A549 (cell line): ENCODE measurements at regions not wholly inside any gene's neighbourhood (a gene's known extent, or its start where the extent isn't known, plus 50 kb on each side); places are given as distances from the start of the nearest gene placed in this dataset.
A peak's percentile ranks its signal among the peaks of the same experiment; 100 is the strongest.

Experiments
- ATAC-seq, 2 experiments: fragments of 200-7000 bp in 1 of 2; fragments of >200 bp in 1 of 2; cut with Nextera tagmentation in 1 of 2; cut with Tn5 transposase in 1 of 2; 3 replicates each; pipeline versions ENCODE4 v1.8.0 to v1.9.1; 2018 to 2020; ENCODE audit warnings: mild to moderate bottlenecking in 1 of 2, moderate library complexity in 1 of 2
- CTCF ChIA-PET: fragments of 300-600 bp; sonication (Branson Sonifier 250); formaldehyde crosslinking; extraction: SDS; loops from one replicate; lab custom pipeline; 2021; ENCODE audit warnings: antibody characterized with exemption, inconsistent platforms; lab: Yijun Ruan, JAX
- POLR2A ChIA-PET: fragments of 350-600 bp; formaldehyde crosslinking; extraction: SDS; loops from one replicate; lab custom pipeline; 2021; ENCODE audit warnings: antibody characterized with exemption, inconsistent platforms; lab: Yijun Ruan, JAX
- DNase-seq, 2 experiments: peaks; one replicate each; pipeline versions ENCODE4 v3.0.0 to v3.0.0-alpha.2; 2011 to 2016; ENCODE audit warnings: low read depth in 1 of 2, low spot score in 1 of 2
- FAIRE-seq: peaks from 2 replicates; lab custom pipeline; 2011; peaks lifted over from hg19 to GRCh38; lab: Jason Lieb, UNC
- H3K27ac ChIP-seq, 2 experiments: fragments of >200 bp; sonication (Bioruptor Twin); formaldehyde crosslinking; 3 replicates each; pipeline ENCODE4 v1.5.1; 2016 to 2017
- H3K4me1 ChIP-seq: fragments of >200 bp; sonication (Bioruptor Twin); formaldehyde crosslinking; 3 replicates; pipeline ENCODE4 v1.6.1; 2016
- H3K4me2 ChIP-seq: fragments of >200 bp; sonication (Bioruptor Twin); formaldehyde crosslinking; 3 replicates; pipeline ENCODE4 v1.6.1; 2016
- H3K4me3 ChIP-seq: fragments of >200 bp; sonication (Bioruptor Twin); formaldehyde crosslinking; 3 replicates; pipeline ENCODE4 v1.5.1; 2016
- H3K9me3 ChIP-seq: fragments of >200 bp; sonication (Bioruptor Twin); formaldehyde crosslinking; 3 replicates; pipeline ENCODE4 v1.6.1; 2016
- BHLHE40 ChIP-seq: IDR thresholded peaks from 2 replicates; pipeline ENCODE4 v1.6.1; 2012; ENCODE audit warnings: low read depth, low read length, inconsistent platforms
- CEBPB ChIP-seq, 2 experiments: fragments of >200 bp in 1 of 2; sonication (Bioruptor Twin) in 1 of 2; formaldehyde crosslinking in 1 of 2; IDR thresholded peaks; 2 replicates each; pipeline ENCODE4 v1.6.1; 2012 to 2016
- CHD2 ChIP-seq: fragments of 150-350 bp; IDR thresholded peaks from 2 replicates; pipeline ENCODE4 v1.6.1; 2014; ENCODE audit warnings: low read length; ENCODE audit not compliant: partially characterized antibody
- CTCF ChIP-seq: fragments of >200 bp; sonication (Bioruptor Twin); formaldehyde crosslinking; IDR thresholded peaks from 3 replicates; pipeline ENCODE4 v1.5.1; 2016
- FOSB ChIP-seq: fragments of 250-450 bp; sonication (Bioruptor Pico); IDR thresholded peaks from 2 replicates; pipeline ENCODE4 v1.5.0; 2020; ENCODE audit warnings: mild to moderate bottlenecking, moderate library complexity
- GATA3 ChIP-seq: IDR thresholded peaks from 2 replicates; pipeline ENCODE4 v1.6.1; 2012; ENCODE audit warnings: borderline replicate concordance
- HEYL ChIP-seq: fragments of 250-450 bp; sonication (Bioruptor Pico); IDR thresholded peaks from 2 replicates; pipeline ENCODE4 v1.8.0; 2021; ENCODE audit warnings: mild to moderate bottlenecking, moderate library complexity
- JUNB ChIP-seq: fragments of >200 bp; sonication (Bioruptor Twin); formaldehyde crosslinking; IDR thresholded peaks from 2 replicates; pipeline ENCODE4 v1.6.1; 2016
- KDM1A ChIP-seq: fragments of 200-600 bp; sonication (generic); IDR thresholded peaks from 2 replicates; pipeline ENCODE4 v1.6.1; 2016; ENCODE audit warnings: low read depth, mild to moderate bottlenecking
- MAFK ChIP-seq: fragments of 450-650 bp; IDR thresholded peaks from 2 replicates; pipeline ENCODE4 v1.6.1; 2014; ENCODE audit not compliant: partially characterized antibody
- MAX ChIP-seq: IDR thresholded peaks from 2 replicates; pipeline ENCODE4 v1.6.1; 2012
- MAZ ChIP-seq: fragments of 150-350 bp; IDR thresholded peaks from 2 replicates; pipeline ENCODE4 v1.6.1; 2014; ENCODE audit warnings: antibody characterized with exemption, low read depth, low read length, borderline replicate concordance
- PHF8 ChIP-seq: fragments of 200-600 bp; sonication (generic); IDR thresholded peaks from 2 replicates; pipeline ENCODE4 v1.6.1; 2016; ENCODE audit warnings: low read depth, mild to moderate bottlenecking, antibody characterized with exemption, moderate library complexity, borderline replicate concordance
- POLR2A ChIP-seq: IDR thresholded peaks from 2 replicates; pipeline ENCODE4 v1.6.1; 2012; ENCODE audit warnings: mild to moderate bottlenecking, low read length
- POLR2AphosphoS2 ChIP-seq: conservative IDR thresholded peaks from 2 replicates; pipeline ENCODE4 v1.6.1; 2012; ENCODE audit warnings: low read length, improper control_type of control experiment, inconsistent platforms
- RAD21 ChIP-seq, 2 experiments: fragments of >200 bp in 1 of 2; sonication (Bioruptor Twin) in 1 of 2; formaldehyde crosslinking in 1 of 2; IDR thresholded peaks in 1 of 2; conservative IDR thresholded peaks in 1 of 2; 2 replicates in 1 of 2; 3 replicates in 1 of 2; pipeline ENCODE4 v1.6.1; 2012 to 2018; ENCODE audit warnings: inconsistent platforms in 1 of 2
- RFX5 ChIP-seq: fragments of 450-650 bp; IDR thresholded peaks from 2 replicates; pipeline ENCODE4 v1.7.1; 2014; ENCODE audit warnings: antibody characterized with exemption, mild to moderate bottlenecking, moderate library complexity
- SREBF2 ChIP-seq: fragments of 450-650 bp; IDR thresholded peaks from 2 replicates; pipeline ENCODE4 v1.6.1; 2014; ENCODE audit warnings: mild to moderate bottlenecking, moderate library complexity
- TP53 ChIP-seq: fragments of 250-450 bp; sonication (Bioruptor Pico); IDR thresholded peaks from 2 replicates; pipeline ENCODE4 v1.5.0; 2021; ENCODE audit warnings: mild to moderate bottlenecking, moderate library complexity
- ZC3H11A ChIP-seq: fragments of 450-650 bp; IDR thresholded peaks from 2 replicates; pipeline ENCODE4 v1.6.1; 2014; ENCODE audit warnings: antibody characterized with exemption, mild to moderate bottlenecking
- ZNF302 ChIP-seq: fragments of 250-450 bp; sonication (Bioruptor Pico); IDR thresholded peaks from 2 replicates; pipeline ENCODE4 v1.9.0; 2021; ENCODE audit warnings: inconsistent platforms, mild to moderate bottlenecking, moderate library complexity
- ZSCAN20 ChIP-seq: fragments of 250-450 bp; sonication (Bioruptor Pico); IDR thresholded peaks from 2 replicates; pipeline ENCODE4 v1.8.0; 2022; ENCODE audit warnings: mild to moderate bottlenecking, moderate library complexity
- WGBS: methylation state at CpG from one replicate; pipeline ENCODE4 v1.1.6; 2017; ENCODE audit errors: missing lambda C conversion rate; 5-methylcytosine and 5-hydroxymethylcytosine counted together
- TF ChIP-seq, protein P1 (sequence below): fragments of 250-450 bp; sonication (Bioruptor Pico); IDR thresholded peaks from 2 replicates; pipeline ENCODE4 v1.5.0; 2021; ENCODE audit warnings: mild to moderate bottlenecking, moderate library complexity, borderline replicate concordance
- TF ChIP-seq, protein P2 (sequence below): fragments of 150-350 bp; IDR thresholded peaks from 2 replicates; pipeline ENCODE4 v1.6.1; 2014; ENCODE audit warnings: low read depth, mild to moderate bottlenecking, low read length
- TF ChIP-seq, protein P3 (sequence below): fragments of >200 bp; sonication (Bioruptor Twin); formaldehyde crosslinking; IDR thresholded peaks from 3 replicates; pipeline ENCODE4 v1.6.1; 2016

- CTCF ChIA-PET: no interaction called here
These were observed 409.2 kb upstream of the MYT1L start for GRCh38 chr2:2740238-2740775.

DNA sequence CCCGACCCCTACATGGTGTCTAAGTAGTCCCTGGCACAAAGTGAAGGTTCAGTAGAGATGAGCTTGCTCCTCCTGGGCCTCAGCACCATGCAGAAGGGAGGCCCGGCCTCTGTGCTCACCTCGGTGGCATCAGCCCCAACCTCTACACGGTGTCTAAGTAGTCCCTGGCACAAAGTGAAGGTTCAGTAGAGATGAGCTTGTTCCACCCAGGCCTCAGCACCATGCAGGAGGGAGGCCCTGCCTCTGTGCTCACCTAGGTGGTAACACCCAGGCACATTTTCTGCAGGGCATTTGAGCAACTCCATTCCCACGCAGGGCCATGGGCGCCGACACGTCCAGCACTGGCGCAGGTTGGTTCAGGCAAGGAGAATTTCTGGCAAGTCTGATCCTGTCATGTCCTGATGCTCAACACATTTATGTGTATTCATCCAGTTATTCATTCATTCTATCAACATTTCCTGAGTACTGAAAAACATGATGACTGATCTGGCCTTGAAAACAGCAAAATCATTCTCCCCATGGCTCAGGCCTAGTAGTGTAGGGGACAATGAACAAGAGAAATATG, 408.2 kb upstream of the MYT1L start:
- H3K4me1 ChIP-seq: no peaks in the 10 kb centered on the region

More at GRCh38 chr2:2740238-2740775, 409.2 kb upstream of the MYT1L start:
- Histone ChIP-seq H3K4me2 (no peak overlapping the region), H3K4me1 (no peaks in the 10 kb centered on the region), H3K4me3 (no peak overlapping the region), H3K27ac (no peak overlapping the region), H3K9me3 (no peaks in the 10 kb centered on the region)
- no peak for TF ChIP-seq ZNF302 (CRISPR knock-in tag)
- TF ChIP-seq SREBF2: no peak
- no peak for TF ChIP-seq CEBPB (IDR thresholded peaks at IDR 0.05)
- TF ChIP-seq ZSCAN20 (CRISPR knock-in tag): no peak
- no peak for TF ChIP-seq GATA3
- TF ChIP-seq RFX5: no peak
- TF ChIP-seq, protein P1, sequence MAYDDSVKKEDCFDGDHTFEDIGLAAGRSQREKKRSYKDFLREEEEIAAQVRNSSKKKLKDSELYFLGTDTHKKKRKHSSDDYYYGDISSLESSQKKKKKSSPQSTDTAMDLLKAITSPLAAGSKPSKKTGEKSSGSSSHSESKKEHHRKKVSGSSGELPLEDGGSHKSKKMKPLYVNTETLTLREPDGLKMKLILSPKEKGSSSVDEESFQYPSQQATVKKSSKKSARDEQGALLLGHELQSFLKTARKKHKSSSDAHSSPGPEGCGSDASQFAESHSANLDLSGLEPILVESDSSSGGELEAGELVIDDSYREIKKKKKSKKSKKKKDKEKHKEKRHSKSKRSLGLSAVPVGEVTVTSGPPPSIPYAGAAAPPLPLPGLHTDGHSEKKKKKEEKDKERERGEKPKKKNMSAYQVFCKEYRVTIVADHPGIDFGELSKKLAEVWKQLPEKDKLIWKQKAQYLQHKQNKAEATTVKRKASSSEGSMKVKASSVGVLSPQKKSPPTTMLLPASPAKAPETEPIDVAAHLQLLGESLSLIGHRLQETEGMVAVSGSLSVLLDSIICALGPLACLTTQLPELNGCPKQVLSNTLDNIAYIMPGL (CRISPR knock-in tag): no peak
- no peak for TF ChIP-seq JUNB
- TF ChIP-seq MAZ: no peak
- no peak for TF ChIP-seq CTCF
- no peak for TF ChIP-seq HEYL (CRISPR knock-in tag)
- no peak for TF ChIP-seq TP53 (CRISPR knock-in tag)
- no peak for TF ChIP-seq MAFK
- no peak for TF ChIP-seq KDM1A
- TF ChIP-seq FOSB: no peak
- no peak for TF ChIP-seq PHF8
- TF ChIP-seq RAD21 (conservative IDR thresholded peaks at IDR 0.05 in 1 of 2, IDR thresholded peaks at IDR 0.05 in 1 of 2): no peak
- TF ChIP-seq POLR2AphosphoS2: no peak
- no peak for TF ChIP-seq MAX
- DNase-seq (no peak), ATAC-seq (no peak), FAIRE-seq (no peak)
- POLR2A ChIA-PET: no interaction called here
- WGBS: 0% methylated on average over 1 of the region's 1 CpG

More for the DNA sequence above, 408.2 kb upstream of the MYT1L start:
- H3K27ac ChIP-seq: no peak overlapping the region
- no peak for DNase-seq
- no peak overlapping the region for H3K4me2 ChIP-seq
- H3K9me3 ChIP-seq: no peaks in the 10 kb centered on the region
- no peak for FAIRE-seq
- CTCF ChIA-PET: no interaction called here
- POLR2A ChIA-PET: no interaction called here
- H3K4me3 ChIP-seq: no peak overlapping the region
- 9% methylated on average over 9 of the region's 9 CpGs for WGBS
- peak in 1 of 2 experiments; percentile 18; a peak in 2 of 6 replicates for ATAC-seq
- TF ChIP-seq JUNB (no peak), RFX5 (no peak), MAX (no peak), PHF8 (no peak), POLR2AphosphoS2 (no peak), ZC3H11A (no peak), RAD21 (conservative IDR thresholded peaks at IDR 0.05 in 1 of 2, IDR thresholded peaks at IDR 0.05 in 1 of 2) (no peak), CHD2 (no peak), CEBPB (IDR thresholded peaks at IDR 0.05) (no peak), MAFK (no peak), BHLHE40 (no peak), POLR2A (no peak), MAZ (no peak), HEYL (CRISPR knock-in tag) (no peak)
- TF ChIP-seq, protein P2, sequence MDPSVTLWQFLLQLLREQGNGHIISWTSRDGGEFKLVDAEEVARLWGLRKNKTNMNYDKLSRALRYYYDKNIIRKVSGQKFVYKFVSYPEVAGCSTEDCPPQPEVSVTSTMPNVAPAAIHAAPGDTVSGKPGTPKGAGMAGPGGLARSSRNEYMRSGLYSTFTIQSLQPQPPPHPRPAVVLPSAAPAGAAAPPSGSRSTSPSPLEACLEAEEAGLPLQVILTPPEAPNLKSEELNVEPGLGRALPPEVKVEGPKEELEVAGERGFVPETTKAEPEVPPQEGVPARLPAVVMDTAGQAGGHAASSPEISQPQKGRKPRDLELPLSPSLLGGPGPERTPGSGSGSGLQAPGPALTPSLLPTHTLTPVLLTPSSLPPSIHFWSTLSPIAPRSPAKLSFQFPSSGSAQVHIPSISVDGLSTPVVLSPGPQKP: no peak
- TF ChIP-seq, protein P3, sequence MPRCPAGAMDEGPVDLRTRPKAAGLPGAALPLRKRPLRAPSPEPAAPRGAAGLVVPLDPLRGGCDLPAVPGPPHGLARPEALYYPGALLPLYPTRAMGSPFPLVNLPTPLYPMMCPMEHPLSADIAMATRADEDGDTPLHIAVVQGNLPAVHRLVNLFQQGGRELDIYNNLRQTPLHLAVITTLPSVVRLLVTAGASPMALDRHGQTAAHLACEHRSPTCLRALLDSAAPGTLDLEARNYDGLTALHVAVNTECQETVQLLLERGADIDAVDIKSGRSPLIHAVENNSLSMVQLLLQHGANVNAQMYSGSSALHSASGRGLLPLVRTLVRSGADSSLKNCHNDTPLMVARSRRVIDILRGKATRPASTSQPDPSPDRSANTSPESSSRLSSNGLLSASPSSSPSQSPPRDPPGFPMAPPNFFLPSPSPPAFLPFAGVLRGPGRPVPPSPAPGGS: no peak
- TF ChIP-seq, protein P1 (CRISPR knock-in tag): no peak
